GM12873 (cell line): ENCODE measurements at regions not wholly inside any gene's neighbourhood (a gene's known extent, or its start where the extent isn't known, plus 50 kb on each side); places are given as distances from the start of the nearest gene placed in this dataset.

Source experiments
- TF ChIP-seq, protein P1 (sequence below): IDR thresholded peaks from 2 replicates; pipeline ENCODE4 v1.5.1; 2012; ENCODE audit warnings: low read depth, mild to moderate bottlenecking, moderate library complexity, low read length, control low read depth; ENCODE audit not compliant: insufficient read depth; ENCODE audit errors: missing control alignments

DNA sequence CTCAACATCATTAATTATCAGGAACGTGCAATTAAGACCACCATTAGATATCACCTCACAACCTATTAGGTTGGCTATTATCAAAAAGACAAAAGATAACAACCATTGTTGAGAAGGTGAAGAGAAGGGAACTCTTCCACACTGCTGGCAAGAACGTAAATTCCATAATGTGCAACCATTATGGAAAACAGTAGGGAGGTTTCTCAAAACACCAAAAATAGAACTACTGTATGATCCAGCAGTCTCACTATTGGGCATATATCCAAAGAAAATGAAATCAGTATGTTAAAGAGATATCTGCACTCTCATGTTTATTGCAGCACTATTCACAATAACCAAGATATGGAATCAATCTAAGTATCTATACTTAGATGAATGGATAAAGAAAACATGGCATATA lies 51.6 kb upstream of the OR4E1 start:
- TF ChIP-seq, protein P1, sequence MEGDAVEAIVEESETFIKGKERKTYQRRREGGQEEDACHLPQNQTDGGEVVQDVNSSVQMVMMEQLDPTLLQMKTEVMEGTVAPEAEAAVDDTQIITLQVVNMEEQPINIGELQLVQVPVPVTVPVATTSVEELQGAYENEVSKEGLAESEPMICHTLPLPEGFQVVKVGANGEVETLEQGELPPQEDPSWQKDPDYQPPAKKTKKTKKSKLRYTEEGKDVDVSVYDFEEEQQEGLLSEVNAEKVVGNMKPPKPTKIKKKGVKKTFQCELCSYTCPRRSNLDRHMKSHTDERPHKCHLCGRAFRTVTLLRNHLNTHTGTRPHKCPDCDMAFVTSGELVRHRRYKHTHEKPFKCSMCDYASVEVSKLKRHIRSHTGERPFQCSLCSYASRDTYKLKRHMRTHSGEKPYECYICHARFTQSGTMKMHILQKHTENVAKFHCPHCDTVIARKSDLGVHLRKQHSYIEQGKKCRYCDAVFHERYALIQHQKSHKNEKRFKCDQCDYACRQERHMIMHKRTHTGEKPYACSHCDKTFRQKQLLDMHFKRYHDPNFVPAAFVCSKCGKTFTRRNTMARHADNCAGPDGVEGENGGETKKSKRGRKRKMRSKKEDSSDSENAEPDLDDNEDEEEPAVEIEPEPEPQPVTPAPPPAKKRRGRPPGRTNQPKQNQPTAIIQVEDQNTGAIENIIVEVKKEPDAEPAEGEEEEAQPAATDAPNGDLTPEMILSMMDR = no peak

- TF ChIP-seq, protein P1 = no peak
These were observed 50.7 kb upstream of the OR4E1 start for GRCh38 chr14:21724090-21724973.

GRCh38 chr14:21723431-21724045 lies 49.9 kb upstream of the OR4E1 start:
- TF ChIP-seq, protein P1 = peak; percentile 64
